Natural killer cell (primary cell): ENCODE measurements at regions not wholly inside any gene's neighbourhood (a gene's known extent, or its start where the extent isn't known, plus 50 kb on each side); places are given as distances from the start of the nearest gene placed in this dataset.

Experiments used
- ATAC-seq, 3 donors: fragments of 150-1000 bp in 2 of 3; fragments of 200-7000 bp in 1 of 3; cut with Tn5 transposase; 1 replicate in 1 of 3; 2 replicates in 2 of 3; pipeline ENCODE4 v1.10.0; 2021; ENCODE audit warnings: mild to moderate bottlenecking in 2 of 3, moderate library complexity in 2 of 3
- DNase-seq, 2 donors: peaks; one replicate each; pipeline versions ENCODE4 v3.0.0 to v3.0.0-alpha.2; 2013 to 2021; ENCODE audit warnings: mixed read lengths in 1 of 2
- H3K27ac ChIP-seq: one replicate; pipeline ENCODE4 v1.5.1; 2013; ENCODE audit warnings: mild to moderate bottlenecking, low read length
- H3K27me3 ChIP-seq: one replicate; pipeline ENCODE4 v1.6.1; 2013; ENCODE audit warnings: low read length; ENCODE audit not compliant: control insufficient read depth, insufficient read depth
- H3K36me3 ChIP-seq: one replicate; pipeline ENCODE4 v1.6.1; 2013; ENCODE audit warnings: low read length; ENCODE audit not compliant: control insufficient read depth, insufficient read depth
- H3K4me1 ChIP-seq: one replicate; pipeline ENCODE4 v1.6.1; 2013; ENCODE audit warnings: low read length; ENCODE audit not compliant: control insufficient read depth, insufficient read depth
- H3K4me3 ChIP-seq: one replicate; pipeline ENCODE4 v1.5.1; 2013; ENCODE audit warnings: low read length
- H3K9me3 ChIP-seq: one replicate; pipeline ENCODE4 v1.6.1; 2013; ENCODE audit warnings: low read length; ENCODE audit not compliant: control insufficient read depth, insufficient read depth
- H3K27ac Mint-ChIP-seq, 2 donors: one replicate each; pipeline ENCODE4 v1.8.0; 2022; ENCODE audit warnings: mild to moderate bottlenecking in 2 of 2, mixed read lengths in 2 of 2, moderate library complexity in 1 of 2
- H3K27me3 Mint-ChIP-seq, 2 donors: one replicate each; pipeline ENCODE4 v1.8.0; 2022; ENCODE audit warnings: low read depth in 2 of 2, mixed read lengths in 2 of 2
- H3K36me3 Mint-ChIP-seq: one replicate; pipeline ENCODE4 v1.8.0; 2022; ENCODE audit warnings: mixed read lengths
- H3K4me1 Mint-ChIP-seq, 2 donors: one replicate each; pipeline ENCODE4 v1.8.0; 2022; ENCODE audit warnings: mixed read lengths in 2 of 2
- H3K4me3 Mint-ChIP-seq: one replicate; pipeline ENCODE4 v1.8.0; 2022; ENCODE audit warnings: mild to moderate bottlenecking, moderate library complexity, mixed read lengths
- H3K9me3 Mint-ChIP-seq, 2 donors: one replicate each; pipeline ENCODE4 v1.8.0; 2022; ENCODE audit warnings: mixed read lengths in 2 of 2
- CTCF ChIP-seq: fragments of 200-600 bp; IDR thresholded peaks from one replicate; pipeline ENCODE4 v1.8.0; 2022; ENCODE audit warnings: antibody characterized with exemption
- WGBS: methylation state at CpG from one replicate; pipeline ENCODE4 v1.1.7; 2013; ENCODE audit warnings: missing lambda C conversion rate; ENCODE audit not compliant: insufficient coverage; 5-methylcytosine and 5-hydroxymethylcytosine counted together
- intact Hi-C: fragments of 100-400 bp; cut with micrococcal nuclease; formaldehyde crosslinking; loops from one replicate; pipeline ENCODE4 v1.14.2; 2022

GRCh38 chr3:151946606-151947005 is 73.2 kb downstream of the SUCNR1 start:
- Histone ChIP-seq H3K9me3 (no peaks in the 10 kb centered on the region), H3K4me3 (no peak overlapping the region), H3K4me1 (no peaks in the 10 kb centered on the region), H3K36me3 (no peaks in the 10 kb centered on the region), H3K27ac (no peak overlapping the region), H3K27me3 (peaks cover 4% of the 10 kb centered on the region)
- 100% methylated on average over 1 of the region's 1 CpG for WGBS
- no peaks in the 10 kb centered on the region for H3K9me3 Mint-ChIP-seq
- intact Hi-C loops = no loop called here
- TF ChIP-seq CTCF = no peak
- H3K27ac Mint-ChIP-seq = no peak overlapping the region
- DNase-seq = no peak
- peaks cover 25 to 26% of the 10 kb centered on the region in 2 donors for H3K27me3 Mint-ChIP-seq
- no peaks in the 10 kb centered on the region for H3K4me1 Mint-ChIP-seq
- H3K36me3 Mint-ChIP-seq = no peaks in the 10 kb centered on the region
- no peak overlapping the region for H3K4me3 Mint-ChIP-seq
- no peak for ATAC-seq

- no peaks in the 10 kb centered on the region for H3K4me1 Mint-ChIP-seq
- Histone ChIP-seq H3K27me3 (peaks cover 4% of the 10 kb centered on the region), H3K27ac (no peak overlapping the region), H3K36me3 (no peaks in the 10 kb centered on the region), H3K9me3 (no peaks in the 10 kb centered on the region), H3K4me1 (no peaks in the 10 kb centered on the region), H3K4me3 (no peak overlapping the region)
- H3K4me3 Mint-ChIP-seq = no peak overlapping the region
- no peaks in the 10 kb centered on the region for H3K9me3 Mint-ChIP-seq
- 93% methylated on average over 3 of the region's 4 CpGs for WGBS
- no peak for DNase-seq
- intact Hi-C loops = no loop called here
- no peak for ATAC-seq
- no peaks in the 10 kb centered on the region for H3K36me3 Mint-ChIP-seq
- TF ChIP-seq CTCF = no peak
- no peak overlapping the region for H3K27ac Mint-ChIP-seq
- H3K27me3 Mint-ChIP-seq = peaks cover 23 to 33% of the 10 kb centered on the region in 2 donors
These were observed 76.3 kb downstream of the SUCNR1 start for GRCh38 chr3:151949706-151950105.

- H3K27ac ChIP-seq = no peak overlapping the region
- no peak overlapping the region for H3K4me3 ChIP-seq
- ATAC-seq (no peak), DNase-seq (no peak)
- 86% methylated on average over 1 of the region's 1 CpG for WGBS
- Mint-ChIP-seq H3K27ac (no peak overlapping the region), H3K9me3 (no peaks in the 10 kb centered on the region), H3K4me3 (no peak overlapping the region), H3K27me3 (peaks cover 12 to 16% of the 10 kb centered on the region in 2 donors), H3K36me3 (no peaks in the 10 kb centered on the region), H3K4me1 (no peaks in the 10 kb centered on the region)
- H3K36me3 ChIP-seq = no peaks in the 10 kb centered on the region
- no peaks in the 10 kb centered on the region for H3K9me3 ChIP-seq
- no peaks in the 10 kb centered on the region for H3K27me3 ChIP-seq
- intact Hi-C loops = no loop called here
- no peaks in the 10 kb centered on the region for H3K4me1 ChIP-seq
- TF ChIP-seq CTCF = no peak
These were observed 81.9 kb downstream of the SUCNR1 start for GRCh38 chr3:151955356-151955755.

- H3K27me3 ChIP-seq = no peaks in the 10 kb centered on the region
- ATAC-seq = no peak
- no peak overlapping the region for H3K27ac ChIP-seq
- H3K36me3 Mint-ChIP-seq = no peaks in the 10 kb centered on the region
- H3K4me1 Mint-ChIP-seq = no peaks in the 10 kb centered on the region
- no peak for DNase-seq
- no peak overlapping the region for H3K27ac Mint-ChIP-seq
- H3K4me1 ChIP-seq = no peaks in the 10 kb centered on the region
- no peak for TF ChIP-seq CTCF
- peaks cover 0 to 9% of the 10 kb centered on the region in 2 donors for H3K27me3 Mint-ChIP-seq
- H3K9me3 Mint-ChIP-seq = no peaks in the 10 kb centered on the region
- H3K36me3 ChIP-seq = no peaks in the 10 kb centered on the region
- intact Hi-C loops = no loop called here
- H3K4me3 ChIP-seq = no peak overlapping the region
- no peaks in the 10 kb centered on the region for H3K9me3 ChIP-seq
- 60% methylated on average over 4 of the region's 4 CpGs for WGBS
- H3K4me3 Mint-ChIP-seq = no peak overlapping the region
These were observed 87.6 kb downstream of the SUCNR1 start for GRCh38 chr3:151960961-151961580.
